Body of pancreas (tissue), 4 donors: ENCODE measurements at regions not wholly inside any gene's neighbourhood (a gene's known extent, or its start where the extent isn't known, plus 50 kb on each side); places are given as distances from the start of the nearest gene placed in this dataset.

ENCODE experiments used
- ATAC-seq: fragments of 150-250 bp; one replicate; pipeline ENCODE4 v1.9.1; 2016
- DNase-seq, 4 donors: peaks; one replicate each; pipeline ENCODE4 v3.0.0-alpha.2; 2019
- H3K27ac ChIP-seq, 4 donors: fragments of 200-600 bp; sonication (generic); 1 replicate in 3 of 4; 2 replicates in 1 of 4; pipeline versions ENCODE4 v1.5.1 to v1.6.1; 2016 to 2019; ENCODE audit warnings: mild to moderate bottlenecking in 1 of 4, mixed read lengths in 1 of 4, moderate library complexity in 1 of 4
- H3K27me3 ChIP-seq, 2 donors: fragments of 200-600 bp; sonication (generic); one replicate each; pipeline ENCODE4 v1.6.0; 2016; ENCODE audit warnings: mild to moderate bottlenecking in 1 of 2
- H3K36me3 ChIP-seq, 2 donors: fragments of 200-600 bp; sonication (generic); replicated peaks in 1 of 2; 2 replicates each; pipeline ENCODE4 v1.5.1; 2016; ENCODE audit warnings: low read depth in 2 of 2; ENCODE audit not compliant: insufficient read depth in 1 of 2
- H3K4me1 ChIP-seq: fragments of 200-600 bp; sonication (generic); one replicate; pipeline ENCODE4 v1.6.0; 2016
- H3K4me3 ChIP-seq, 2 donors: fragments of 200-600 bp; sonication (generic); 1 replicate in 1 of 2; 2 replicates in 1 of 2; pipeline ENCODE4 v1.5.1; 2016 to 2019
- H3K9me3 ChIP-seq, 3 donors: fragments of 200-600 bp; sonication (generic); 1 replicate in 2 of 3; 2 replicates in 1 of 3; pipeline ENCODE4 v1.5.1; 2016
- POLR2A ChIP-seq, 3 donors: fragments of 450-650 bp; IDR thresholded peaks; one replicate each; pipeline ENCODE4 v1.6.1; 2016; ENCODE audit warnings: antibody characterized with exemption in 3 of 3, mild to moderate bottlenecking in 2 of 3
- WGBS, 2 donors: methylation state at CpG; one replicate each; pipeline ENCODE4 v1.1.5; 2017; 5-methylcytosine and 5-hydroxymethylcytosine counted together
- intact Hi-C: fragments of 100-400 bp; cut with DNase I; formaldehyde crosslinking; loops from one replicate; pipeline ENCODE4 v1.15.1; 2023
- TF ChIP-seq, protein P1 (sequence below), 7 experiments: fragments of 450-650 bp in 4 of 7; fragments of 200-600 bp in 3 of 7; sonication (generic) in 3 of 7; IDR thresholded peaks; one replicate each; pipeline ENCODE4 v1.5.1; 2016 to 2019; ENCODE audit warnings: antibody characterized with exemption in 7 of 7

DNA sequence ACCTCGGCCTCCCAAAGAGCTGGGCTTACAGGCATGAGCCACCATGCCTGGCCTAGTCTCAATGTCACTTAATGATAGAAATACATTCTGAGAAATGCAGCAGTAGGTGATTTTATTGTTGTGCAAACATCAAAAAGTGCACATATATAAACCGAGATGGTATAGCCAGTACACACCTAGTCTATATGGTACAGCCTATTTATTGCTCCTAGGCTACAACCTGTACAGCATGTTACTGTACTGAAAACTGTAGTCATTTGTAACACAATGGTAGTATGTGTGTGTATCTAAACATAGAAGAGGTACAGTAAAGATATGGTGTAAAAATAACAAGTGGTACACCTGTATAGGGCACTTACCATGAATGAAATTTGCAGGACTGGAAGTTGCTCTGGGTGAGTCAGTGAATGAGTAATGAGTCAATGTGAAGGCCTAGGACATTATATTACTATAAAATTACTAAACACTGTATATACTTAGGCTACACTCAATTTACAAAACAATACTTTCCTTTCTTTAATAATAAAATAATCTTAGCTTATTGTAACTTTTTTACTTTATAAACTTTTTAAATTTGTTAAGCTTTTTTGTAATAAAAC lies 166.7 kb upstream of the SYT1 start:
- no peak for DNase-seq
- H3K27me3 ChIP-seq: no peaks in the 10 kb centered on the region
- no peak overlapping the region for H3K27ac ChIP-seq
- no peaks in the 10 kb centered on the region for H3K9me3 ChIP-seq
- intact Hi-C loops: no loop called here
- no peak overlapping the region for H3K4me3 ChIP-seq
- TF ChIP-seq, protein P1, sequence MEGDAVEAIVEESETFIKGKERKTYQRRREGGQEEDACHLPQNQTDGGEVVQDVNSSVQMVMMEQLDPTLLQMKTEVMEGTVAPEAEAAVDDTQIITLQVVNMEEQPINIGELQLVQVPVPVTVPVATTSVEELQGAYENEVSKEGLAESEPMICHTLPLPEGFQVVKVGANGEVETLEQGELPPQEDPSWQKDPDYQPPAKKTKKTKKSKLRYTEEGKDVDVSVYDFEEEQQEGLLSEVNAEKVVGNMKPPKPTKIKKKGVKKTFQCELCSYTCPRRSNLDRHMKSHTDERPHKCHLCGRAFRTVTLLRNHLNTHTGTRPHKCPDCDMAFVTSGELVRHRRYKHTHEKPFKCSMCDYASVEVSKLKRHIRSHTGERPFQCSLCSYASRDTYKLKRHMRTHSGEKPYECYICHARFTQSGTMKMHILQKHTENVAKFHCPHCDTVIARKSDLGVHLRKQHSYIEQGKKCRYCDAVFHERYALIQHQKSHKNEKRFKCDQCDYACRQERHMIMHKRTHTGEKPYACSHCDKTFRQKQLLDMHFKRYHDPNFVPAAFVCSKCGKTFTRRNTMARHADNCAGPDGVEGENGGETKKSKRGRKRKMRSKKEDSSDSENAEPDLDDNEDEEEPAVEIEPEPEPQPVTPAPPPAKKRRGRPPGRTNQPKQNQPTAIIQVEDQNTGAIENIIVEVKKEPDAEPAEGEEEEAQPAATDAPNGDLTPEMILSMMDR (IDR thresholded peaks at IDR 0.05): no peak
- no peak for TF ChIP-seq POLR2A (IDR thresholded peaks at IDR 0.05)
- no peaks in the 10 kb centered on the region for H3K36me3 ChIP-seq
- no peaks in the 10 kb centered on the region for H3K4me1 ChIP-seq
- WGBS, 2 donors: 70 to 72% methylated on average over 2 of the region's 2 CpGs
- ATAC-seq: no peak

GRCh38 chr12:78698747-78699146 lies 165.8 kb upstream of the SYT1 start:
- Histone ChIP-seq H3K27me3 (no peaks in the 10 kb centered on the region), H3K4me3 (no peak overlapping the region), H3K27ac (no peak overlapping the region), H3K36me3 (no peaks in the 10 kb centered on the region), H3K9me3 (no peaks in the 10 kb centered on the region), H3K4me1 (no peaks in the 10 kb centered on the region)
- 90 to 100% methylated on average over 1 of the region's 1 CpG for WGBS, 2 donors
- TF ChIP-seq, protein P1 (IDR thresholded peaks at IDR 0.05): no peak
- TF ChIP-seq POLR2A (IDR thresholded peaks at IDR 0.05): no peak
- intact Hi-C loops: no loop called here
- no peak for ATAC-seq
- DNase-seq: no peak

DNA sequence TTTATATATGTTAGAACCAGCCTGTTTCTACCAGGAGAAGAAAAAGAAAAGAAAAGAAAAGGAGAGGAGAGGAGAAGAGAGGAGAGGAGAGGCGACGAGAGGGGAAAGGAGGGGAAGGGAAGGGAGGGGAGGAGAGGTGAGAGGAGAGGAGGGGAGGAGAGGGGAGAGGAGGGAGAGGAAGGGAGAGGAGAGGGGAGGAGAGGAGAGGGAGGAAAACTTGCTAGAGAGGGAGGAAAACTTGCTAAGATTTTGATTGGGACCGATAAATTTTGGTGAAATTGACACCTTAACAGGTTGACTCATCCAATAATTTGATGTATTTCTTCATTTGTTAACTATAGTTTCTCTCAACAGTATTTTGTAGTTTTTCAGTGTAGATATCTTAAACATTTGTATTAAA lies 164.0 kb upstream of the SYT1 start:
- DNase-seq (no peak), ATAC-seq (no peak)
- no peaks in the 10 kb centered on the region for H3K4me1 ChIP-seq
- no peaks in the 10 kb centered on the region for H3K27me3 ChIP-seq
- WGBS, 2 donors: 75 to 77% methylated on average over 3 of the region's 3 CpGs
- H3K4me3 ChIP-seq: no peak overlapping the region
- no peak for TF ChIP-seq POLR2A (IDR thresholded peaks at IDR 0.05)
- TF ChIP-seq, protein P1 (IDR thresholded peaks at IDR 0.05): no peak
- H3K9me3 ChIP-seq: no peaks in the 10 kb centered on the region
- intact Hi-C loops: no loop called here
- H3K36me3 ChIP-seq: no peaks in the 10 kb centered on the region
- H3K27ac ChIP-seq: no peak overlapping the region

- TF ChIP-seq, protein P1 (IDR thresholded peaks at IDR 0.05): no peak
- no peak for TF ChIP-seq POLR2A (IDR thresholded peaks at IDR 0.05)
- WGBS, 2 donors: 35 to 39% methylated on average over 3 of the region's 3 CpGs
- ATAC-seq: no peak
These were observed 160.6 kb upstream of the SYT1 start for GRCh38 chr12:78703820-78704525.

DNA sequence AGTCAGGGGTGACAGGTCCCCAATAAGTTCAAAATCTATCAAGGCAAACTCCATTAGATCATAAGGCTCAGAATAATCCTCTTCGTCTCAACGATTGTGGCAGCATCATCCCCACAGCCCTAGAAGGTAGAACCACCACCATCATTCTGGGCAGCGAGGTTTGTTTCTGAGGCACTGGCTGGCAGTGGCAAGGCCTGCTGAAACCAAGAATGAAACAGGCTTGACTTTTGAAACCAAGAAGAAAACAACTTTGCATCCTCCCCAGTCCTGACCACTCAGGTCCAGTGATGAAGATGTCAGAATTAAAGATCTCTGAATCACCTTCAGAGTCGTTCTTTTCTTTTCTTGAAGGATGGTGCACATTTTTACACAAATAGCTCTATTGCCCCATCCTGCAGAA lies 152.6 kb upstream of the SYT1 start:
- Histone ChIP-seq H3K4me3 (no peak overlapping the region), H3K36me3 (no peaks in the 10 kb centered on the region), H3K9me3 (no peaks in the 10 kb centered on the region), H3K27ac (no peak overlapping the region), H3K27me3 (no peaks in the 10 kb centered on the region), H3K4me1 (no peaks in the 10 kb centered on the region)
- WGBS, 2 donors: 73 to 80% methylated on average over 4 of the region's 4 CpGs
- no peak for DNase-seq
- intact Hi-C loops: no loop called here
- no peak for ATAC-seq
- TF ChIP-seq, protein P1 (IDR thresholded peaks at IDR 0.05): no peak
- TF ChIP-seq POLR2A (IDR thresholded peaks at IDR 0.05): no peak

More at GRCh38 chr12:78703820-78704525, 160.6 kb upstream of the SYT1 start:
- no peaks in the 10 kb centered on the region for H3K9me3 ChIP-seq
- DNase-seq: no peak
- no peak overlapping the region for H3K4me3 ChIP-seq
- no peaks in the 10 kb centered on the region for H3K4me1 ChIP-seq
- H3K36me3 ChIP-seq: no peaks in the 10 kb centered on the region
- H3K27ac ChIP-seq: no peak overlapping the region
- intact Hi-C loops: no loop called here
- H3K27me3 ChIP-seq: no peaks in the 10 kb centered on the region
